GM18861 (cell line): ENCODE measurements at regions not wholly inside any gene's neighbourhood (a gene's known extent, or its start where the extent isn't known, plus 50 kb on each side); places are given as distances from the start of the nearest gene placed in this dataset.

Source experiments
- ATAC-seq: cut with Tn5 transposase; IDR thresholded peaks from one replicate; pipeline ENCODE4 v1.9.1; 2021; ENCODE audit not compliant: unreplicated experiment

GRCh38 chr12:124240493-124240892, 54.4 kb upstream of the RFLNA start:
- ATAC-seq: no peak

DNA sequence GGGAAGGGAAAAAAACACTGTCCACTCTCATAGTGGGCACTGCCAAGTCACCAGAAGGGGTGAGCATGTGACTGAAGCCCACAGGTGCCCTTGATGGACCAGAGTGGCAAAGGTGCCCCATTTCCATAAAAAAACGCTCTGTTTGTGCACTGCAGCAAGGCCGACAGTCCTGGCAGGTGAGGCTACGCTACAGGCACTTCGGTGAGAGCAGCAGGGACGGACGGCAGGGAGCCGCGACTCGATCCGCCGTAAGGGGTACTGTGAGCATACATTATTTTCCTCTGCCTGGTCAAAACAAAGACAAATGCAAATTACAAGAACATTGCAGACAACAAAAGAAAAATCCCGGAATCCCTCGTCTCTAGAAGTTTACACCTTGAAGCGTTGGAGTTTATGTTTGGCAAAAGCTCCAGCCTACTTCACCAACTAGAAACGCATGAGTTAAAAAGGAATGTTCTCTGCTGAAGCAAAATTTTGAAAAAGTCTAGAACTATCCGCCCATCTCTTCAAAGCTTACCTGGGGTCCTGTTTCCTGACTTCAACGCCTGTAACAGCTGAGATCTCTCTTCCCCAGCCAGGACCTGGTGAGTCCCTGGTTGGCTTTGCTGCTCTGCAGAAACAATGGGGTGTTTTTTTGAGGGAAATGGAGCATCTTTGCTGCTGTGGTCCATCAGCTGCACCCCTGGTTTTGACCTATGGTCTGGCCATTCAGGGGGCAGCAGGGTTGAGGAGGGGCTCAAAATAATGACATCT, 52.9 kb upstream of the RFLNA start:
- ATAC-seq: no peak

DNA sequence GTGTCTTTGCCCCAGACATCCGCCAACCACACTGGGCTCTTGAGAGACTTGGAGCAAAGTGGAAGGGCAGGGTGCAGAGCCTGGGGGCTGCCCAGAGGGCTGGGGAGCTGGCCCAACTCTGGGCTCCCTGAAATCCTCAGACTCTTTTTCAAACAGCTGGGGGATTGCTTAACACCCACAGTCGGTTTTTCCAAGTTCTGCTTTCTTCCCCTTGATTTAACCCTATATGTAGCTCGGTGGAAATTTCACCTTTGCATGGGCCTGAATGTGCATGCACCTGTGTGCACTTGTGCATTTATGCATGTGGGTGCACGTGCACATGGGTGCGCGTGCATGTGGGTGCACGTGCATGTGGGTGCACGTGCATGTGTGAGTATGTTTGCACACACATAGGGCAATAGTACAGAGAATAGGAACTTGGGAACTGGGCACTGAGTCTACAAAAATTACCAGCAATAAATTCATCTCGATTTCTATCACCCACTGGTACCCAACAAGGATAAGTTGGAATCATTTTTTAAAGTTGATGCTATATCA, 52.3 kb upstream of the RFLNA start:
- ATAC-seq: no peak

- no peak for ATAC-seq
Observed at GRCh38 chr12:124243936-124244335, 51.0 kb upstream of the RFLNA start.
